HG02870 (cell line): ENCODE measurements at regions not wholly inside any gene's neighbourhood (a gene's known extent, or its start where the extent isn't known, plus 50 kb on each side); places are given as distances from the start of the nearest gene placed in this dataset.

ENCODE experiments used
- ATAC-seq: cut with Tn5 transposase; IDR thresholded peaks from one replicate; pipeline ENCODE4 v1.9.1; 2021; ENCODE audit warnings: mild to moderate bottlenecking, moderate library complexity; ENCODE audit not compliant: unreplicated experiment

- no peak for ATAC-seq
These were observed 196.0 kb downstream of the DACT1 start for GRCh38 chr14:58833634-58834378.

- no peak for ATAC-seq
These were observed 198.7 kb downstream of the DACT1 start for GRCh38 chr14:58836303-58836974.

GRCh38 chr14:58839233-58839632, 201.5 kb downstream of the DACT1 start:
- no peak for ATAC-seq

GRCh38 chr14:58844544-58844943, 206.8 kb downstream of the DACT1 start:
- ATAC-seq: no peak

- no peak for ATAC-seq
These were observed 209.1 kb downstream of the DACT1 start for GRCh38 chr14:58846682-58847465.

GRCh38 chr14:58848365-58848764, 210.6 kb downstream of the DACT1 start:
- no peak for ATAC-seq

- ATAC-seq: no peak
These were observed 211.8 kb downstream of the DACT1 start for GRCh38 chr14:58849601-58850000.

- no peak for ATAC-seq
These were observed 212.2 kb downstream of the DACT1 start for GRCh38 chr14:58850011-58850410.

- ATAC-seq: no peak
These were observed 223.8 kb downstream of the DACT1 start for GRCh38 chr14:58861586-58861985.

- no peak for ATAC-seq
These were observed 224.8 kb downstream of the DACT1 start for GRCh38 chr14:58862416-58863160.

GRCh38 chr14:58863661-58864345, 226.0 kb downstream of the DACT1 start:
- ATAC-seq: no peak

- ATAC-seq: no peak
These were observed 227.2 kb downstream of the DACT1 start for GRCh38 chr14:58864751-58865513.

- no peak for ATAC-seq
These were observed 227.9 kb downstream of the DACT1 start for GRCh38 chr14:58865514-58866281.

GRCh38 chr14:58866391-58866790, 228.6 kb downstream of the DACT1 start:
- ATAC-seq: no peak

- no peak for ATAC-seq
These were observed 233.2 kb downstream of the DACT1 start for GRCh38 chr14:58870961-58871360.

- no peak for ATAC-seq
These were observed 233.8 kb downstream of the DACT1 start for GRCh38 chr14:58871573-58871972.

- no peak for ATAC-seq
These were observed 234.3 kb downstream of the DACT1 start for GRCh38 chr14:58872061-58872460.

GRCh38 chr14:58873228-58873953, 235.6 kb downstream of the DACT1 start:
- no peak for ATAC-seq
